Naive thymus-derived CD4-positive, alpha-beta T cell (primary cell): ENCODE measurements at regions not wholly inside any gene's neighbourhood (a gene's known extent, or its start where the extent isn't known, plus 50 kb on each side); places are given as distances from the start of the nearest gene placed in this dataset.

ENCODE experiments used
- ATAC-seq: fragments of 150-1000 bp; cut with Tn5 transposase; 2 replicates; pipeline ENCODE4 v1.10.0; 2021; ENCODE audit warnings: mild to moderate bottlenecking, moderate library complexity
- CTCF ChIA-PET: fragments of 350-600 bp; sonication (Branson Sonifier 250); formaldehyde crosslinking; loops from one replicate; lab custom pipeline; 2021; ENCODE audit warnings: antibody characterized with exemption; lab: Charles Lee
- POLR2A ChIA-PET: fragments of 350-600 bp; sonication (Branson Sonifier 250); formaldehyde crosslinking; loops from one replicate; lab custom pipeline; 2021; ENCODE audit warnings: antibody characterized with exemption, inconsistent platforms; lab: Charles Lee
- DNase-seq, 9 donors: peaks; one replicate each; pipeline versions ENCODE4 v3.0.0 to v3.0.0-alpha.2; 2020 to 2022; ENCODE audit warnings: mixed read lengths in 1 of 9
- H3K27ac ChIP-seq: one replicate; pipeline ENCODE4 v1.7.0; 2013; ENCODE audit warnings: mild to moderate bottlenecking, low read depth, low read length, moderate library complexity
- H3K27me3 ChIP-seq, 2 donors: one replicate each; pipeline ENCODE4 v1.7.0; 2013; ENCODE audit warnings: low read length in 2 of 2, mild to moderate bottlenecking in 2 of 2, moderate library complexity in 2 of 2; ENCODE audit not compliant: control insufficient read depth in 2 of 2, insufficient read depth in 2 of 2
- H3K36me3 ChIP-seq, 3 experiments: 1 replicate in 2 of 3; 2 replicates in 1 of 3; pipeline ENCODE4 v1.7.0; 2013; ENCODE audit warnings: low read length in 3 of 3, mild to moderate bottlenecking in 3 of 3, moderate library complexity in 1 of 3; ENCODE audit not compliant: insufficient read depth in 3 of 3, control insufficient read depth in 2 of 3
- H3K4me1 ChIP-seq, 2 donors: one replicate each; pipeline ENCODE4 v1.7.0; 2013; ENCODE audit warnings: low read length in 2 of 2, mild to moderate bottlenecking in 2 of 2, moderate library complexity in 1 of 2; ENCODE audit not compliant: control insufficient read depth in 2 of 2, insufficient read depth in 2 of 2
- H3K4me3 ChIP-seq: 2 replicates; pipeline ENCODE4 v1.7.0; 2013; ENCODE audit warnings: mild to moderate bottlenecking, low read length
- H3K9me3 ChIP-seq, 3 experiments: 1 replicate in 2 of 3; 2 replicates in 1 of 3; pipeline ENCODE4 v1.7.0; 2013; ENCODE audit warnings: low read length in 3 of 3; ENCODE audit not compliant: control insufficient read depth in 2 of 3
- H3K27ac Mint-ChIP-seq, 9 donors: one replicate each; pipeline ENCODE4 v1.8.0; 2020 to 2022; ENCODE audit warnings: mixed read lengths in 9 of 9, mild to moderate bottlenecking in 8 of 9, moderate library complexity in 5 of 9, inconsistent platforms in 2 of 9
- H3K27me3 Mint-ChIP-seq, 5 donors: one replicate each; pipeline ENCODE4 v1.8.0; 2021 to 2022; ENCODE audit warnings: mixed read lengths in 5 of 5, mild to moderate bottlenecking in 1 of 5
- H3K36me3 Mint-ChIP-seq, 5 donors: one replicate each; pipeline ENCODE4 v1.8.0; 2020 to 2022; ENCODE audit warnings: mixed read lengths in 5 of 5, mild to moderate bottlenecking in 3 of 5, inconsistent platforms in 1 of 5
- H3K4me1 Mint-ChIP-seq, 7 donors: one replicate each; pipeline ENCODE4 v1.8.0; 2020 to 2022; ENCODE audit warnings: mixed read lengths in 7 of 7, mild to moderate bottlenecking in 3 of 7, inconsistent platforms in 1 of 7
- H3K4me3 Mint-ChIP-seq, 10 donors: one replicate each; pipeline ENCODE4 v1.8.0; 2020 to 2022; ENCODE audit warnings: mild to moderate bottlenecking in 10 of 10, mixed read lengths in 10 of 10, moderate library complexity in 6 of 10, inconsistent platforms in 2 of 10
- H3K9me3 Mint-ChIP-seq, 11 donors: one replicate each; pipeline ENCODE4 v1.8.0; 2020 to 2022; ENCODE audit warnings: mixed read lengths in 11 of 11, mild to moderate bottlenecking in 4 of 11, inconsistent platforms in 1 of 11, moderate library complexity in 1 of 11
- intact Hi-C, 2 donors: fragments of 100-400 bp; cut with micrococcal nuclease; formaldehyde crosslinking; loops; one replicate each; pipeline ENCODE4 v1.15.1; 2023

GRCh38 chr9:73701415-73702057, 549.9 kb downstream of the ANXA1 start:
- intact Hi-C loops, result no loop called here
- Mint-ChIP-seq H3K27ac (no peak overlapping the region), H3K9me3 (peaks cover 0 to 8% (median 0%) of the 10 kb centered on the region in 11 donors), H3K36me3 (no peaks in the 10 kb centered on the region), H3K4me1 (no peaks in the 10 kb centered on the region), H3K4me3 (no peak overlapping the region), H3K27me3 (no peaks in the 10 kb centered on the region)
- Histone ChIP-seq H3K9me3 (no peaks in the 10 kb centered on the region), H3K4me1 (no peaks in the 10 kb centered on the region), H3K36me3 (no peaks in the 10 kb centered on the region), H3K27me3 (no peaks in the 10 kb centered on the region), H3K4me3 (no peak overlapping the region), H3K27ac (no peak overlapping the region)
- ChIA-PET POLR2A (interaction anchor here (0.7 kb wide), 1 partner anchor 618 kb away, joined by 3 read pairs; no protein-coding TSS in a partner anchor), CTCF (no interaction called here)
- no peak for ATAC-seq
- no peak for DNase-seq

GRCh38 chr9:73714294-73714693, 562.6 kb downstream of the ANXA1 start:
- H3K36me3 Mint-ChIP-seq, result no peaks in the 10 kb centered on the region
- Histone ChIP-seq H3K36me3 (no peaks in the 10 kb centered on the region), H3K27ac (no peak overlapping the region), H3K9me3 (no peaks in the 10 kb centered on the region), H3K27me3 (no peaks in the 10 kb centered on the region), H3K4me1 (no peaks in the 10 kb centered on the region), H3K4me3 (no peak overlapping the region)
- no peak overlapping the region for H3K27ac Mint-ChIP-seq
- ATAC-seq (no peak), DNase-seq (no peak)
- intact Hi-C loops, result no loop called here
- H3K9me3 Mint-ChIP-seq, result peaks cover 0 to 13% (median 0%) of the 10 kb centered on the region in 11 donors
- H3K4me1 Mint-ChIP-seq, result no peaks in the 10 kb centered on the region
- H3K4me3 Mint-ChIP-seq, result no peak overlapping the region
- ChIA-PET POLR2A (no interaction called here), CTCF (no interaction called here)
- no peaks in the 10 kb centered on the region for H3K27me3 Mint-ChIP-seq

- H3K36me3 Mint-ChIP-seq, result no peaks in the 10 kb centered on the region
- ATAC-seq (no peak), DNase-seq (no peak)
- Histone ChIP-seq H3K9me3 (no peaks in the 10 kb centered on the region), H3K4me1 (no peaks in the 10 kb centered on the region), H3K27me3 (no peaks in the 10 kb centered on the region), H3K27ac (no peak overlapping the region), H3K4me3 (no peak overlapping the region), H3K36me3 (no peaks in the 10 kb centered on the region)
- H3K27ac Mint-ChIP-seq, result no peak overlapping the region
- H3K27me3 Mint-ChIP-seq, result no peaks in the 10 kb centered on the region
- H3K9me3 Mint-ChIP-seq, result peaks cover 0 to 13% (median 0%) of the 10 kb centered on the region in 11 donors
- CTCF ChIA-PET, result no interaction called here
- POLR2A ChIA-PET, result no interaction called here
- intact Hi-C loops, result no loop called here
- no peak overlapping the region for H3K4me3 Mint-ChIP-seq
- H3K4me1 Mint-ChIP-seq, result no peaks in the 10 kb centered on the region
Observed at GRCh38 chr9:73715591-73715990, 563.9 kb downstream of the ANXA1 start.

- no peak overlapping the region for H3K4me3 ChIP-seq
- no peaks in the 10 kb centered on the region for H3K4me1 ChIP-seq
- H3K27me3 ChIP-seq, result no peaks in the 10 kb centered on the region
- ChIA-PET POLR2A (no interaction called here), CTCF (no interaction called here)
- H3K27ac ChIP-seq, result no peak overlapping the region
- no peaks in the 10 kb centered on the region for H3K36me3 Mint-ChIP-seq
- H3K36me3 ChIP-seq, result no peaks in the 10 kb centered on the region
- H3K9me3 Mint-ChIP-seq, result peaks cover 0 to 11% (median 3%) of the 10 kb centered on the region in 11 donors
- no peak overlapping the region for H3K27ac Mint-ChIP-seq
- no peak overlapping the region for H3K4me3 Mint-ChIP-seq
- no peak for ATAC-seq
- H3K9me3 ChIP-seq, result no peaks in the 10 kb centered on the region
- no peaks in the 10 kb centered on the region for H3K4me1 Mint-ChIP-seq
- intact Hi-C loops, result no loop called here
- DNase-seq, result no peak
- no peaks in the 10 kb centered on the region for H3K27me3 Mint-ChIP-seq
Observed at GRCh38 chr9:73719660-73720059, 568.0 kb downstream of the ANXA1 start.

- Mint-ChIP-seq H3K4me1 (no peaks in the 10 kb centered on the region), H3K36me3 (no peaks in the 10 kb centered on the region), H3K9me3 (peaks cover 0 to 11% (median 3%) of the 10 kb centered on the region in 11 donors), H3K27me3 (no peaks in the 10 kb centered on the region), H3K4me3 (no peak overlapping the region), H3K27ac (no peak overlapping the region)
- DNase-seq, result no peak
- intact Hi-C loops, result no loop called here
- H3K27me3 ChIP-seq, result no peaks in the 10 kb centered on the region
- H3K4me1 ChIP-seq, result no peaks in the 10 kb centered on the region
- H3K27ac ChIP-seq, result no peak overlapping the region
- ATAC-seq, result no peak
- CTCF ChIA-PET, result no interaction called here
- no peak overlapping the region for H3K4me3 ChIP-seq
- H3K36me3 ChIP-seq, result no peaks in the 10 kb centered on the region
- POLR2A ChIA-PET, result no interaction called here
- H3K9me3 ChIP-seq, result no peaks in the 10 kb centered on the region
Observed at GRCh38 chr9:73720601-73721000, 568.9 kb downstream of the ANXA1 start.

- Mint-ChIP-seq H3K9me3 (peaks cover 0 to 10% (median 0%) of the 10 kb centered on the region in 11 donors), H3K4me1 (no peaks in the 10 kb centered on the region), H3K27ac (no peak overlapping the region), H3K4me3 (no peak overlapping the region), H3K36me3 (no peaks in the 10 kb centered on the region), H3K27me3 (no peaks in the 10 kb centered on the region)
- Histone ChIP-seq H3K4me1 (no peaks in the 10 kb centered on the region), H3K9me3 (no peaks in the 10 kb centered on the region), H3K4me3 (no peak overlapping the region), H3K27me3 (no peaks in the 10 kb centered on the region), H3K36me3 (no peaks in the 10 kb centered on the region), H3K27ac (no peak overlapping the region)
- intact Hi-C loops, result no loop called here
- ATAC-seq (no peak), DNase-seq (no peak)
- CTCF ChIA-PET, result no interaction called here
- POLR2A ChIA-PET, result no interaction called here
Observed at GRCh38 chr9:73736270-73736669, 584.6 kb downstream of the ANXA1 start.

GRCh38 chr9:73738741-73739530, 587.3 kb downstream of the ANXA1 start:
- Mint-ChIP-seq H3K4me1 (no peaks in the 10 kb centered on the region), H3K27ac (no peak overlapping the region), H3K27me3 (no peaks in the 10 kb centered on the region), H3K4me3 (no peak overlapping the region), H3K36me3 (no peaks in the 10 kb centered on the region), H3K9me3 (peaks cover 0 to 10% (median 0%) of the 10 kb centered on the region in 11 donors)
- no peak overlapping the region for H3K4me3 ChIP-seq
- POLR2A ChIA-PET, result no interaction called here
- H3K4me1 ChIP-seq, result no peaks in the 10 kb centered on the region
- H3K27me3 ChIP-seq, result no peaks in the 10 kb centered on the region
- intact Hi-C loops, result no loop called here
- H3K9me3 ChIP-seq, result peaks cover 0 to 3% (median 0%) of the 10 kb centered on the region in 3 experiments
- CTCF ChIA-PET, result no interaction called here
- DNase-seq, result no peak
- ATAC-seq, result no peak
- no peak overlapping the region for H3K27ac ChIP-seq
- H3K36me3 ChIP-seq, result no peaks in the 10 kb centered on the region
